Heart left ventricle (tissue), 16 donors: ENCODE measurements at regions not wholly inside any gene's neighbourhood (a gene's known extent, or its start where the extent isn't known, plus 50 kb on each side); places are given as distances from the start of the nearest gene placed in this dataset.

Experiments
- ATAC-seq, 4 donors: fragments of 200-7000 bp; cut with Tn5 transposase; one replicate each; pipeline ENCODE4 v1.9.1; 2020 to 2022; ENCODE audit warnings: moderate library complexity in 4 of 4, mild to moderate bottlenecking in 3 of 4, moderate number of reproducible peaks in 1 of 4
- DNase-seq, 5 donors: peaks; one replicate each; pipeline ENCODE4 v3.0.0-alpha.2; 2020
- H3K27ac ChIP-seq, 12 donors: fragments of 200-600 bp; sonication (generic) in 4 of 12; one replicate each; pipeline versions ENCODE4 v1.5.0 to v1.8.0; 2016 to 2022; ENCODE audit warnings: mild to moderate bottlenecking in 2 of 12
- H3K27me3 ChIP-seq, 9 donors: fragments of 200-600 bp; sonication (generic) in 2 of 9; one replicate each; pipeline versions ENCODE4 v1.5.1 to v1.8.0; 2016 to 2022; ENCODE audit warnings: mild to moderate bottlenecking in 3 of 9
- H3K36me3 ChIP-seq, 9 donors: fragments of 200-600 bp; sonication (generic) in 2 of 9; one replicate each; pipeline versions ENCODE4 v1.5.0 to v1.8.0; 2018 to 2022; ENCODE audit warnings: mild to moderate bottlenecking in 2 of 9
- H3K4me1 ChIP-seq, 12 donors: fragments of 200-600 bp; sonication (generic) in 4 of 12; one replicate each; pipeline versions ENCODE4 v1.5.0 to v1.8.0; 2016 to 2022; ENCODE audit warnings: mild to moderate bottlenecking in 3 of 12
- H3K4me3 ChIP-seq, 12 donors: fragments of 200-600 bp; sonication (generic) in 4 of 12; one replicate each; pipeline versions ENCODE4 v1.5.0 to v1.8.0; 2017 to 2022; ENCODE audit warnings: mild to moderate bottlenecking in 9 of 12, moderate library complexity in 4 of 12
- H3K9me3 ChIP-seq, 12 donors: fragments of 200-600 bp; sonication (generic) in 4 of 12; one replicate each; pipeline versions ENCODE4 v1.5.0 to v1.8.0; 2016 to 2022; ENCODE audit warnings: mild to moderate bottlenecking in 1 of 12
- CTCF ChIP-seq, 12 donors: fragments of 200-600 bp; sonication (generic) in 4 of 12; IDR thresholded peaks; one replicate each; pipeline versions ENCODE4 v1.5.0 to v1.8.0; 2018 to 2022; ENCODE audit warnings: antibody characterized with exemption in 12 of 12, mild to moderate bottlenecking in 5 of 12
- POLR2A ChIP-seq, 2 donors: fragments of 450-650 bp; IDR thresholded peaks; one replicate each; pipeline ENCODE4 v1.6.1; 2017; ENCODE audit warnings: antibody characterized with exemption in 2 of 2, mild to moderate bottlenecking in 2 of 2, moderate library complexity in 2 of 2
- WGBS, 4 donors: extraction: QIAGEN DNeasy Blood & Tissue Kit in 2 of 4; methylation state at CpG; one replicate each; pipeline versions ENCODE4 v1.1.5 to v1.1.7; 2013 to 2018; 5-methylcytosine and 5-hydroxymethylcytosine counted together
- intact Hi-C, 10 donors: fragments of 100-400 bp; cut with DNase I; formaldehyde crosslinking; loops; one replicate each; pipeline versions ENCODE4 v1.11.1 to v1.14.2; 2022
- donor health status: ischemic (EF 13 %, LVEDD 7.1; RV severe dilation, severe dysfunction).
- donor health status: healthy with polysubstance abuse.
- donor health status: DM: no; HTN: yes; CAD: no.
- donor health status: DM: no; HTN: no; CAD: no.
- donor health status: ischemic (EF 25% LVEDD 6.9; RV normal size, moderate dysfunction).
- donor health status: ischemic (EF 25% LVEDD 5.7; RV mildly dilated, moderate dysfunction).
- donor health status: healthy.
- donor health status: DM: yes; HTN: yes; CAD: no.
- donor health status: ischemic (EF 35%, LVEDD 5.7; RV mildly dilated, moderate dysfunction).
- donor health status: nonischemic (EF 11% LVEDD 7.7; RV severe dilation, severe dysfunction).
- donor health status: DM: yes; HTN: yes; CAD: no.
- donor health status: PGD.
- donor health status: ischemic (EF 29% LVEDD 5.4; RV normal size, mild dysfunction).
- donor health status: nonischemic (EF 23%, LVEDD 6.1; RV moderate dilation, normal function).

GRCh38 chr9:134971696-134972095 is 54.0 kb upstream of the FCN1 start:
- ATAC-seq = no peak
- peak in 1 of 5 donors; percentile 7 for DNase-seq
- Histone ChIP-seq H3K27ac (no peak overlapping the region), H3K4me1 (peaks cover 0 to 11% (median 5%) of the 10 kb centered on the region in 12 donors), H3K27me3 (peaks cover 0 to 43% (median 7%) of the 10 kb centered on the region in 9 donors), H3K36me3 (no peaks in the 10 kb centered on the region), H3K4me3 (no peak overlapping the region), H3K9me3 (no peaks in the 10 kb centered on the region)
- intact Hi-C loops = no loop called here
- 69 to 87% (median 79%) methylated on average over 2 to 4 of the region's 4 CpGs for WGBS, 4 donors
- TF ChIP-seq POLR2A (IDR thresholded peaks at IDR 0.05) = no peak
- TF ChIP-seq CTCF (IDR thresholded peaks at IDR 0.05) = no peak

GRCh38 chr9:134972140-134972539 is 54.4 kb upstream of the FCN1 start:
- H3K36me3 ChIP-seq = no peaks in the 10 kb centered on the region
- H3K4me1 ChIP-seq = peaks cover 0 to 11% (median 5%) of the 10 kb centered on the region in 12 donors
- H3K27ac ChIP-seq = no peak overlapping the region
- ATAC-seq (no peak), DNase-seq (peak in 1 of 5 donors; percentile 30)
- intact Hi-C loops = no loop called here
- H3K9me3 ChIP-seq = no peaks in the 10 kb centered on the region
- H3K27me3 ChIP-seq = peaks cover 0 to 39% (median 7%) of the 10 kb centered on the region in 9 donors
- no peak for TF ChIP-seq POLR2A (IDR thresholded peaks at IDR 0.05)
- no peak for TF ChIP-seq CTCF (IDR thresholded peaks at IDR 0.05)
- no peak overlapping the region for H3K4me3 ChIP-seq
- 90 to 94% (median 93%) methylated on average over 9 of the region's 9 CpGs for WGBS, 4 donors

- no peak overlapping the region for H3K27ac ChIP-seq
- no peaks in the 10 kb centered on the region for H3K36me3 ChIP-seq
- TF ChIP-seq CTCF (IDR thresholded peaks at IDR 0.05) (no peak), POLR2A (IDR thresholded peaks at IDR 0.05) (no peak)
- intact Hi-C loops = no loop called here
- DNase-seq = no peak
- H3K9me3 ChIP-seq = no peaks in the 10 kb centered on the region
- H3K27me3 ChIP-seq = peaks cover 0 to 15% (median 0%) of the 10 kb centered on the region in 9 donors
- 74 to 88% (median 83%) methylated on average over 1 of the region's 1 CpG for WGBS, 4 donors
- H3K4me3 ChIP-seq = no peak overlapping the region
- H3K4me1 ChIP-seq = no peaks in the 10 kb centered on the region
- no peak for ATAC-seq
These were observed 57.5 kb upstream of the FCN1 start for GRCh38 chr9:134975253-134975652.

GRCh38 chr9:134976403-134976802 is 58.7 kb upstream of the FCN1 start:
- H3K27me3 ChIP-seq = peaks cover 0 to 10% (median 0%) of the 10 kb centered on the region in 9 donors
- no peak for TF ChIP-seq CTCF (IDR thresholded peaks at IDR 0.05)
- no peak for TF ChIP-seq POLR2A (IDR thresholded peaks at IDR 0.05)
- no peak for ATAC-seq
- H3K36me3 ChIP-seq = no peaks in the 10 kb centered on the region
- H3K27ac ChIP-seq = no peak overlapping the region
- no peak overlapping the region for H3K4me3 ChIP-seq
- H3K4me1 ChIP-seq = no peaks in the 10 kb centered on the region
- intact Hi-C loops = no loop called here
- DNase-seq = no peak
- no peaks in the 10 kb centered on the region for H3K9me3 ChIP-seq
- 44 to 60% (median 56%) methylated on average over 1 of the region's 1 CpG for WGBS, 4 donors
